WTC11 (cell line): ENCODE measurements at regions not wholly inside any gene's neighbourhood (a gene's known extent, or its start where the extent isn't known, plus 50 kb on each side); places are given as distances from the start of the nearest gene placed in this dataset.

Source experiments
- ATAC-seq: fragments of 200-7000 bp; cut with Tn5 transposase; 2 replicates; pipeline ENCODE4 v1.10.0; 2021; ENCODE audit warnings: mild to moderate bottlenecking, moderate library complexity
- CTCF ChIA-PET: fragments of 300-600 bp; sonication (Branson Sonifier 250); formaldehyde crosslinking; loops from one replicate; lab custom pipeline; 2021; ENCODE audit warnings: antibody characterized with exemption; lab: Charles Lee
- POLR2A ChIA-PET: fragments of 350-600 bp; sonication (Branson Sonifier 250); formaldehyde crosslinking; loops from one replicate; lab custom pipeline; 2021; ENCODE audit warnings: antibody characterized with exemption; lab: Charles Lee
- DNase-seq: peaks from one replicate; pipeline ENCODE4 v3.0.0; 2021; ENCODE audit warnings: low spot score
- H3K27ac Mint-ChIP-seq: 2 replicates; pipeline ENCODE4 v1.8.0; 2021; ENCODE audit warnings: mixed read lengths
- H3K27me3 Mint-ChIP-seq: 2 replicates; pipeline ENCODE4 v1.8.0; 2021; ENCODE audit warnings: low read depth, mild to moderate bottlenecking, moderate library complexity, mixed read lengths
- H3K36me3 Mint-ChIP-seq: 2 replicates; pipeline ENCODE4 v1.8.0; 2021; ENCODE audit warnings: mixed read lengths
- H3K4me1 Mint-ChIP-seq: 2 replicates; pipeline ENCODE4 v1.8.0; 2022; ENCODE audit warnings: mixed read lengths
- H3K4me3 Mint-ChIP-seq: 2 replicates; pipeline ENCODE4 v1.8.0; 2021; ENCODE audit warnings: mild to moderate bottlenecking, moderate library complexity, mixed read lengths
- H3K9me3 Mint-ChIP-seq: 2 replicates; pipeline ENCODE4 v1.8.0; 2021; ENCODE audit warnings: mixed read lengths
- AR ChIP-seq: fragments of 250-450 bp; sonication (Bioruptor Pico); IDR thresholded peaks from 2 replicates; pipeline ENCODE4 v1.9.0; 2021; ENCODE audit warnings: mild to moderate bottlenecking
- ATF6 ChIP-seq: sonication (generic); formaldehyde crosslinking; IDR thresholded peaks from 2 replicates; pipeline ENCODE4 v1.8.1; 2023; ENCODE audit warnings: mild to moderate bottlenecking, missing genetic modification reagents
- CBFB ChIP-seq: sonication (generic); formaldehyde crosslinking; IDR thresholded peaks from 2 replicates; pipeline ENCODE4 v1.8.1; 2022; ENCODE audit warnings: mild to moderate bottlenecking, low read depth, missing genetic modification reagents
- CREM ChIP-seq: sonication (generic); formaldehyde crosslinking; IDR thresholded peaks from 2 replicates; pipeline ENCODE4 v1.8.1; 2022; ENCODE audit warnings: mild to moderate bottlenecking, missing genetic modification reagents, moderate library complexity
- ELF4 ChIP-seq: sonication (generic); formaldehyde crosslinking; IDR thresholded peaks from 2 replicates; pipeline ENCODE4 v1.8.1; 2022; ENCODE audit warnings: low read depth, mild to moderate bottlenecking, moderate library complexity, missing genetic modification reagents
- FOXK1 ChIP-seq: sonication (generic); formaldehyde crosslinking; IDR thresholded peaks from 2 replicates; pipeline ENCODE4 v1.8.0; 2022; ENCODE audit warnings: mild to moderate bottlenecking, moderate library complexity, missing genetic modification reagents
- FOXP1 ChIP-seq: sonication (generic); formaldehyde crosslinking; IDR thresholded peaks from 2 replicates; pipeline ENCODE4 v1.8.0; 2022; ENCODE audit warnings: missing genetic modification reagents, mild to moderate bottlenecking, moderate library complexity, borderline replicate concordance
- HMGA2 ChIP-seq: fragments of 250-450 bp; sonication (Bioruptor Pico); IDR thresholded peaks from 2 replicates; pipeline ENCODE4 v1.4.0; 2021; ENCODE audit warnings: mild to moderate bottlenecking, moderate library complexity
- NR3C1 ChIP-seq: sonication (generic); formaldehyde crosslinking; conservative IDR thresholded peaks from 2 replicates; pipeline ENCODE4 v1.8.1; 2023; ENCODE audit warnings: low read depth, mild to moderate bottlenecking, missing genetic modification reagents
- PREB ChIP-seq: sonication (generic); formaldehyde crosslinking; IDR thresholded peaks from 2 replicates; pipeline ENCODE4 v1.8.1; 2022; ENCODE audit warnings: mild to moderate bottlenecking, missing genetic modification reagents, moderate library complexity, borderline replicate concordance
- SMAD4 ChIP-seq: sonication (generic); formaldehyde crosslinking; IDR thresholded peaks from 2 replicates; pipeline ENCODE4 v1.8.0; 2022; ENCODE audit warnings: mild to moderate bottlenecking, missing genetic modification reagents
- USF1 ChIP-seq: sonication (generic); formaldehyde crosslinking; IDR thresholded peaks from 2 replicates; pipeline ENCODE4 v1.8.0; 2022; ENCODE audit warnings: mild to moderate bottlenecking, missing genetic modification reagents
- ZBTB21 ChIP-seq: sonication (generic); formaldehyde crosslinking; IDR thresholded peaks from 2 replicates; pipeline ENCODE4 v1.8.1; 2023; ENCODE audit warnings: mild to moderate bottlenecking, missing genetic modification reagents, borderline replicate concordance
- ZNF671 ChIP-seq: fragments of 250-450 bp; sonication (Bioruptor Pico); IDR thresholded peaks from 2 replicates; pipeline ENCODE4 v1.8.0; 2021; ENCODE audit warnings: mild to moderate bottlenecking
- TF ChIP-seq, protein P1 (sequence below): sonication (generic); formaldehyde crosslinking; IDR thresholded peaks from 2 replicates; pipeline ENCODE4 v1.8.1; 2023; ENCODE audit warnings: mild to moderate bottlenecking, moderate library complexity, missing genetic modification reagents
- TF ChIP-seq, protein P2 (sequence below): sonication (generic); formaldehyde crosslinking; conservative IDR thresholded peaks from 2 replicates; pipeline ENCODE4 v1.8.1; 2023; ENCODE audit warnings: mild to moderate bottlenecking, low read depth, missing genetic modification reagents, moderate library complexity
- TF ChIP-seq, protein P3 (sequence below): sonication (generic); formaldehyde crosslinking; IDR thresholded peaks from 2 replicates; pipeline ENCODE4 v1.8.0; 2022; ENCODE audit warnings: missing genetic modification reagents

DNA sequence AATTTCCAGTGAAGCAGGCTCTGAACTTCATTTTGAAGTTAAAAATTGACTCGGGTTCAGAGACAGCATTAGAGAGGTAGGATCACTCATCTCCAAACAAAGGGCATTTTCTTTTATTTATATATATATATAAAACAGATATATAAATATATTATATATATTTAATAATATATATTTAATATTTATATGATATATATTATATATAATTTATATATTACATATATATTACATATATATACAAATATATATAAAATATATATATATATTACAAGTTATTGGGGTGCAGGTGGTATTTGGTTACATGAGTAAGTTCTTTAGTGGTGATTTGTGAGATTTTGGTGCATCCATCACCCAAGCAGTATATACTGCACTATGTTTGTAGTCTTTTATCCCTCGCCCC lies 320.8 kb downstream of the MAP2K6 start:
- H3K4me1 Mint-ChIP-seq, result no peaks in the 10 kb centered on the region

GRCh38 chr17:69743091-69743490 lies 328.6 kb downstream of the MAP2K6 start:
- Mint-ChIP-seq H3K27ac (no peak overlapping the region), H3K27me3 (no peaks in the 10 kb centered on the region), H3K4me1 (no peaks in the 10 kb centered on the region), H3K9me3 (peaks cover 18% of the 10 kb centered on the region), H3K4me3 (no peak overlapping the region), H3K36me3 (no peaks in the 10 kb centered on the region)
- ATAC-seq (no peak), DNase-seq (no peak)
- POLR2A ChIA-PET, result no interaction called here
- CTCF ChIA-PET, result no interaction called here
- TF ChIP-seq FOXP1 (CRISPR knock-in tag), result no peak
- TF ChIP-seq CBFB (CRISPR knock-in tag), result no peak
- TF ChIP-seq ATF6 (CRISPR knock-in tag), result no peak
- TF ChIP-seq USF1 (CRISPR knock-in tag), result no peak
- no peak for TF ChIP-seq CREM (CRISPR knock-in tag)
- TF ChIP-seq, protein P1, sequence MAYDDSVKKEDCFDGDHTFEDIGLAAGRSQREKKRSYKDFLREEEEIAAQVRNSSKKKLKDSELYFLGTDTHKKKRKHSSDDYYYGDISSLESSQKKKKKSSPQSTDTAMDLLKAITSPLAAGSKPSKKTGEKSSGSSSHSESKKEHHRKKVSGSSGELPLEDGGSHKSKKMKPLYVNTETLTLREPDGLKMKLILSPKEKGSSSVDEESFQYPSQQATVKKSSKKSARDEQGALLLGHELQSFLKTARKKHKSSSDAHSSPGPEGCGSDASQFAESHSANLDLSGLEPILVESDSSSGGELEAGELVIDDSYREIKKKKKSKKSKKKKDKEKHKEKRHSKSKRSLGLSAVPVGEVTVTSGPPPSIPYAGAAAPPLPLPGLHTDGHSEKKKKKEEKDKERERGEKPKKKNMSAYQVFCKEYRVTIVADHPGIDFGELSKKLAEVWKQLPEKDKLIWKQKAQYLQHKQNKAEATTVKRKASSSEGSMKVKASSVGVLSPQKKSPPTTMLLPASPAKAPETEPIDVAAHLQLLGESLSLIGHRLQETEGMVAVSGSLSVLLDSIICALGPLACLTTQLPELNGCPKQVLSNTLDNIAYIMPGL (CRISPR knock-in tag), result no peak
- TF ChIP-seq FOXK1 (CRISPR knock-in tag), result no peak
- TF ChIP-seq NR3C1 (CRISPR knock-in tag), result no peak
- no peak for TF ChIP-seq AR (CRISPR knock-in tag)
- TF ChIP-seq ZBTB21, result no peak
- no peak for TF ChIP-seq PREB (CRISPR knock-in tag)
- no peak for TF ChIP-seq SMAD4 (CRISPR knock-in tag)
- no peak for TF ChIP-seq ELF4 (CRISPR knock-in tag)
- TF ChIP-seq, protein P2, sequence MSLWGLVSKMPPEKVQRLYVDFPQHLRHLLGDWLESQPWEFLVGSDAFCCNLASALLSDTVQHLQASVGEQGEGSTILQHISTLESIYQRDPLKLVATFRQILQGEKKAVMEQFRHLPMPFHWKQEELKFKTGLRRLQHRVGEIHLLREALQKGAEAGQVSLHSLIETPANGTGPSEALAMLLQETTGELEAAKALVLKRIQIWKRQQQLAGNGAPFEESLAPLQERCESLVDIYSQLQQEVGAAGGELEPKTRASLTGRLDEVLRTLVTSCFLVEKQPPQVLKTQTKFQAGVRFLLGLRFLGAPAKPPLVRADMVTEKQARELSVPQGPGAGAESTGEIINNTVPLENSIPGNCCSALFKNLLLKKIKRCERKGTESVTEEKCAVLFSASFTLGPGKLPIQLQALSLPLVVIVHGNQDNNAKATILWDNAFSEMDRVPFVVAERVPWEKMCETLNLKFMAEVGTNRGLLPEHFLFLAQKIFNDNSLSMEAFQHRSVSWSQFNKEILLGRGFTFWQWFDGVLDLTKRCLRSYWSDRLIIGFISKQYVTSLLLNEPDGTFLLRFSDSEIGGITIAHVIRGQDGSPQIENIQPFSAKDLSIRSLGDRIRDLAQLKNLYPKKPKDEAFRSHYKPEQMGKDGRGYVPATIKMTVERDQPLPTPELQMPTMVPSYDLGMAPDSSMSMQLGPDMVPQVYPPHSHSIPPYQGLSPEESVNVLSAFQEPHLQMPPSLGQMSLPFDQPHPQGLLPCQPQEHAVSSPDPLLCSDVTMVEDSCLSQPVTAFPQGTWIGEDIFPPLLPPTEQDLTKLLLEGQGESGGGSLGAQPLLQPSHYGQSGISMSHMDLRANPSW, result no peak

More for the DNA sequence above, 320.8 kb downstream of the MAP2K6 start:
- Mint-ChIP-seq H3K27me3 (no peaks in the 10 kb centered on the region; the same call in 1 of the 2 replicates), H3K27ac (no peak overlapping the region), H3K4me3 (no peak overlapping the region), H3K9me3 (peaks cover 16% of the 10 kb centered on the region), H3K36me3 (no peaks in the 10 kb centered on the region)
- POLR2A ChIA-PET, result no interaction called here
- ATAC-seq, result no peak
- DNase-seq, result no peak
- TF ChIP-seq, protein P3, sequence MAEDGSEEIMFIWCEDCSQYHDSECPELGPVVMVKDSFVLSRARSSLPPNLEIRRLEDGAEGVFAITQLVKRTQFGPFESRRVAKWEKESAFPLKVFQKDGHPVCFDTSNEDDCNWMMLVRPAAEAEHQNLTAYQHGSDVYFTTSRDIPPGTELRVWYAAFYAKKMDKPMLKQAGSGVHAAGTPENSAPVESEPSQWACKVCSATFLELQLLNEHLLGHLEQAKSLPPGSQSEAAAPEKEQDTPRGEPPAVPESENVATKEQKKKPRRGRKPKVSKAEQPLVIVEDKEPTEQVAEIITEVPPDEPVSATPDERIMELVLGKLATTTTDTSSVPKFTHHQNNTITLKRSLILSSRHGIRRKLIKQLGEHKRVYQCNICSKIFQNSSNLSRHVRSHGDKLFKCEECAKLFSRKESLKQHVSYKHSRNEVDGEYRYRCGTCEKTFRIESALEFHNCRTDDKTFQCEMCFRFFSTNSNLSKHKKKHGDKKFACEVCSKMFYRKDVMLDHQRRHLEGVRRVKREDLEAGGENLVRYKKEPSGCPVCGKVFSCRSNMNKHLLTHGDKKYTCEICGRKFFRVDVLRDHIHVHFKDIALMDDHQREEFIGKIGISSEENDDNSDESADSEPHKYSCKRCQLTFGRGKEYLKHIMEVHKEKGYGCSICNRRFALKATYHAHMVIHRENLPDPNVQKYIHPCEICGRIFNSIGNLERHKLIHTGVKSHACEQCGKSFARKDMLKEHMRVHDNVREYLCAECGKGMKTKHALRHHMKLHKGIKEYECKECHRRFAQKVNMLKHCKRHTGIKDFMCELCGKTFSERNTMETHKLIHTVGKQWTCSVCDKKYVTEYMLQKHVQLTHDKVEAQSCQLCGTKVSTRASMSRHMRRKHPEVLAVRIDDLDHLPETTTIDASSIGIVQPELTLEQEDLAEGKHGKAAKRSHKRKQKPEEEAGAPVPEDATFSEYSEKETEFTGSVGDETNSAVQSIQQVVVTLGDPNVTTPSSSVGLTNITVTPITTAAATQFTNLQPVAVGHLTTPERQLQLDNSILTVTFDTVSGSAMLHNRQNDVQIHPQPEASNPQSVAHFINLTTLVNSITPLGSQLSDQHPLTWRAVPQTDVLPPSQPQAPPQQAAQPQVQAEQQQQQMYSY (CRISPR knock-in tag), result no peak
- TF ChIP-seq HMGA2 (CRISPR knock-in tag), result peak; percentile 90; the same call in 1 of the 2 replicates
- no peak for TF ChIP-seq ZNF671 (CRISPR knock-in tag)
- CTCF ChIA-PET, result no interaction called here
